Astrocyte (in vitro differentiated cells and primary cell): ENCODE measurements at regions not wholly inside any gene's neighbourhood (a gene's known extent, or its start where the extent isn't known, plus 50 kb on each side); places are given as distances from the start of the nearest gene placed in this dataset.

Source experiments
- DNase-seq: peaks from one replicate; pipeline ENCODE4 v3.0.0-alpha.2; 2010; ENCODE audit warnings: low read depth
- FAIRE-seq: peaks from 2 replicates; lab custom pipeline; 2011; peaks lifted over from hg19 to GRCh38; lab: Jason Lieb, UNC
- H2AFZ ChIP-seq: 2 replicates; pipeline ENCODE4 v1.6.0; 2012; ENCODE audit warnings: low read depth, low read length, inconsistent platforms
- H3K27ac ChIP-seq: 2 replicates; pipeline ENCODE4 v1.5.1; 2011; ENCODE audit warnings: low read depth, low read length, inconsistent platforms
- H3K27me3 ChIP-seq: 2 replicates; pipeline ENCODE4 v1.6.0; 2011; ENCODE audit warnings: low read length, inconsistent platforms; ENCODE audit not compliant: insufficient read depth
- H3K36me3 ChIP-seq: 2 replicates; pipeline ENCODE4 v1.5.1; 2011; ENCODE audit warnings: low read length, inconsistent platforms; ENCODE audit not compliant: insufficient read depth
- H3K4me1 ChIP-seq: 2 replicates; pipeline ENCODE4 v1.5.1; 2011; ENCODE audit warnings: low read length, inconsistent platforms; ENCODE audit not compliant: insufficient read depth
- H3K4me2 ChIP-seq: 2 replicates; pipeline ENCODE4 v1.6.0; 2012; ENCODE audit warnings: low read length, inconsistent platforms
- H3K4me3 ChIP-seq: 2 replicates; pipeline ENCODE4 v1.5.1; 2011; ENCODE audit warnings: low read depth, mild to moderate bottlenecking, low read length, inconsistent platforms; ENCODE audit not compliant: insufficient read depth
- H3K79me2 ChIP-seq: 2 replicates; pipeline ENCODE4 v1.6.0; 2012; ENCODE audit warnings: mild to moderate bottlenecking, low read length, inconsistent platforms; ENCODE audit not compliant: insufficient read depth
- H3K9ac ChIP-seq: 2 replicates; pipeline ENCODE4 v1.6.0; 2012; ENCODE audit warnings: mild to moderate bottlenecking, low read length, inconsistent platforms
- H3K9me3 ChIP-seq: 2 replicates; pipeline ENCODE4 v1.5.1; 2012; ENCODE audit warnings: low read depth, mild to moderate bottlenecking, low read length, inconsistent platforms; ENCODE audit not compliant: insufficient read depth
- H4K20me1 ChIP-seq: 2 replicates; pipeline ENCODE4 v1.6.0; 2012; ENCODE audit warnings: low read length, inconsistent platforms; ENCODE audit not compliant: insufficient read depth
- H3K27ac Mint-ChIP-seq: one replicate; pipeline ENCODE4 v1.8.0; 2021; ENCODE audit warnings: mild to moderate bottlenecking, mixed read lengths; ENCODE audit not compliant: unreplicated experiment
- H3K27me3 Mint-ChIP-seq: one replicate; pipeline ENCODE4 v1.8.0; 2021; ENCODE audit warnings: low read depth, mixed read lengths; ENCODE audit not compliant: unreplicated experiment
- H3K36me3 Mint-ChIP-seq: one replicate; pipeline ENCODE4 v1.8.0; 2021; ENCODE audit warnings: low read depth, mixed read lengths; ENCODE audit not compliant: unreplicated experiment
- H3K4me1 Mint-ChIP-seq: one replicate; pipeline ENCODE4 v1.8.0; 2021; ENCODE audit warnings: low read depth, mixed read lengths; ENCODE audit not compliant: unreplicated experiment
- H3K4me3 Mint-ChIP-seq: one replicate; pipeline ENCODE4 v1.8.0; 2021; ENCODE audit warnings: mild to moderate bottlenecking, moderate library complexity, mixed read lengths; ENCODE audit not compliant: unreplicated experiment
- H3K9me3 Mint-ChIP-seq: one replicate; pipeline ENCODE4 v1.8.0; 2021; ENCODE audit warnings: mild to moderate bottlenecking, mixed read lengths; ENCODE audit not compliant: unreplicated experiment
- CTCF ChIP-seq: IDR thresholded peaks from 2 replicates; pipeline ENCODE4 v1.5.1; 2011; ENCODE audit warnings: low read depth, mild to moderate bottlenecking, inconsistent platforms, low read length, moderate library complexity; ENCODE audit not compliant: insufficient read depth
- EZH2 ChIP-seq: IDR thresholded peaks from 2 replicates; pipeline ENCODE4 v1.6.1; 2012; ENCODE audit warnings: mild to moderate bottlenecking, low read length, inconsistent platforms; ENCODE audit not compliant: insufficient read depth

GRCh38 chr3:30353711-30354467, 252.5 kb upstream of the TGFBR2 start:
- no peak overlapping the region for H3K4me3 Mint-ChIP-seq
- H3K27ac Mint-ChIP-seq, result no peak overlapping the region
- FAIRE-seq (no peak), DNase-seq (no peak)
- no peaks in the 10 kb centered on the region for H3K36me3 ChIP-seq
- H3K4me2 ChIP-seq, result no peak overlapping the region
- H4K20me1 ChIP-seq, result no peaks in the 10 kb centered on the region
- H3K9me3 ChIP-seq, result no peaks in the 10 kb centered on the region
- no peaks in the 10 kb centered on the region for H3K36me3 Mint-ChIP-seq
- H3K27me3 ChIP-seq, result no peaks in the 10 kb centered on the region
- no peak overlapping the region for H3K27ac ChIP-seq
- no peak overlapping the region for H2AFZ ChIP-seq
- no peaks in the 10 kb centered on the region for H3K79me2 ChIP-seq
- H3K4me1 ChIP-seq, result peaks cover 29% of the 10 kb centered on the region
- no peak overlapping the region for H3K4me3 ChIP-seq
- no peaks in the 10 kb centered on the region for H3K27me3 Mint-ChIP-seq
- H3K9ac ChIP-seq, result no peak overlapping the region
- no peaks in the 10 kb centered on the region for H3K9me3 Mint-ChIP-seq
- TF ChIP-seq EZH2, result no peak
- no peak for TF ChIP-seq CTCF
- H3K4me1 Mint-ChIP-seq, result peaks cover 26% of the 10 kb centered on the region

GRCh38 chr3:30354513-30354912, 251.9 kb upstream of the TGFBR2 start:
- FAIRE-seq (peak; percentile 9), DNase-seq (no peak)
- Histone ChIP-seq H3K4me3 (no peak overlapping the region), H3K9ac (no peak overlapping the region), H3K36me3 (no peaks in the 10 kb centered on the region), H3K79me2 (no peaks in the 10 kb centered on the region), H4K20me1 (no peaks in the 10 kb centered on the region), H3K27ac (no peak overlapping the region), H3K9me3 (no peaks in the 10 kb centered on the region), H3K27me3 (no peaks in the 10 kb centered on the region), H3K4me2 (no peak overlapping the region), H2AFZ (peak overlapping the region; percentile 41), H3K4me1 (peaks cover 29% of the 10 kb centered on the region)
- Mint-ChIP-seq H3K27ac (no peak overlapping the region), H3K27me3 (no peaks in the 10 kb centered on the region), H3K36me3 (no peaks in the 10 kb centered on the region), H3K4me1 (peaks cover 26% of the 10 kb centered on the region), H3K9me3 (no peaks in the 10 kb centered on the region), H3K4me3 (no peak overlapping the region)
- no peak for TF ChIP-seq CTCF
- TF ChIP-seq EZH2, result no peak

GRCh38 chr3:30354972-30355371, 251.4 kb upstream of the TGFBR2 start:
- Mint-ChIP-seq H3K36me3 (no peaks in the 10 kb centered on the region), H3K27me3 (no peaks in the 10 kb centered on the region), H3K4me1 (peaks cover 23% of the 10 kb centered on the region), H3K27ac (no peak overlapping the region), H3K9me3 (no peaks in the 10 kb centered on the region), H3K4me3 (no peak overlapping the region)
- H3K4me1 ChIP-seq, result peaks cover 29% of the 10 kb centered on the region
- no peak overlapping the region for H3K4me2 ChIP-seq
- H3K79me2 ChIP-seq, result no peaks in the 10 kb centered on the region
- FAIRE-seq (no peak), DNase-seq (no peak)
- H3K36me3 ChIP-seq, result no peaks in the 10 kb centered on the region
- H3K27me3 ChIP-seq, result no peaks in the 10 kb centered on the region
- no peak overlapping the region for H3K4me3 ChIP-seq
- no peak for TF ChIP-seq EZH2
- TF ChIP-seq CTCF, result no peak
- no peak overlapping the region for H3K9ac ChIP-seq
- H2AFZ ChIP-seq, result peak overlapping the region; percentile 41
- H3K27ac ChIP-seq, result no peak overlapping the region
- no peaks in the 10 kb centered on the region for H3K9me3 ChIP-seq
- H4K20me1 ChIP-seq, result no peaks in the 10 kb centered on the region
